Hepatocyte (in vitro differentiated cells): ENCODE measurements at regions not wholly inside any gene's neighbourhood (a gene's known extent, or its start where the extent isn't known, plus 50 kb on each side); places are given as distances from the start of the nearest gene placed in this dataset.

Source experiments
- DNase-seq: peaks from one replicate; pipeline ENCODE4 v3.0.0-alpha.2; 2016; ENCODE audit warnings: low spot score
- H2AFZ ChIP-seq: fragments of 200-600 bp; sonication (generic); 2 replicates; pipeline ENCODE4 v1.6.0; 2016; ENCODE audit warnings: antibody characterized with exemption, mild to moderate bottlenecking
- H3K27ac ChIP-seq: fragments of 200-600 bp; sonication (generic); 2 replicates; pipeline ENCODE4 v1.5.1; 2016; ENCODE audit warnings: mild to moderate bottlenecking
- H3K27me3 ChIP-seq: fragments of 200-600 bp; sonication (generic); 2 replicates; pipeline ENCODE4 v1.6.1; 2016
- H3K36me3 ChIP-seq: fragments of 200-600 bp; sonication (generic); replicated peaks from 2 replicates; pipeline ENCODE4 v1.5.1; 2016; ENCODE audit warnings: low read depth; ENCODE audit not compliant: insufficient read depth
- H3K4me1 ChIP-seq: fragments of 200-600 bp; sonication (generic); 2 replicates; pipeline ENCODE4 v1.5.1; 2016; ENCODE audit warnings: mild to moderate bottlenecking, moderate library complexity; ENCODE audit not compliant: insufficient read depth
- H3K4me2 ChIP-seq: fragments of 200-600 bp; sonication (generic); 2 replicates; pipeline ENCODE4 v1.6.0; 2016
- H3K4me3 ChIP-seq: fragments of 200-600 bp; sonication (generic); 2 replicates; pipeline ENCODE4 v1.5.1; 2016; ENCODE audit warnings: mild to moderate bottlenecking
- H3K79me2 ChIP-seq: fragments of 200-600 bp; sonication (generic); 2 replicates; pipeline ENCODE4 v1.6.0; 2017; ENCODE audit warnings: mild to moderate bottlenecking
- H3K9me2 ChIP-seq: fragments of 200-600 bp; sonication (generic); replicated peaks from 2 replicates; pipeline ENCODE4 v1.6.0; 2017; ENCODE audit warnings: mild to moderate bottlenecking; ENCODE audit not compliant: insufficient read depth
- H3K9me3 ChIP-seq: fragments of 200-600 bp; sonication (generic); 2 replicates; pipeline ENCODE4 v1.5.1; 2016; ENCODE audit warnings: low read depth, mild to moderate bottlenecking
- H4K20me1 ChIP-seq: fragments of 200-600 bp; sonication (generic); 2 replicates; pipeline ENCODE4 v1.6.0; 2016; ENCODE audit warnings: mild to moderate bottlenecking; ENCODE audit not compliant: insufficient read depth, poor library complexity, severe bottlenecking
- CTCF ChIP-seq: fragments of 200-600 bp; sonication (generic); IDR thresholded peaks from 2 replicates; pipeline ENCODE4 v1.5.1; 2016; ENCODE audit warnings: antibody characterized with exemption, mild to moderate bottlenecking; ENCODE audit not compliant: poor library complexity
- EZH2 ChIP-seq: fragments of 200-600 bp; sonication (generic); IDR thresholded peaks from 2 replicates; pipeline ENCODE4 v1.6.1; 2016; ENCODE audit warnings: antibody characterized with exemption, mild to moderate bottlenecking, borderline replicate concordance
- EZH2phosphoT487 ChIP-seq: fragments of 200-600 bp; sonication (generic); IDR thresholded peaks from one replicate; pipeline ENCODE4 v1.6.1; 2018; ENCODE audit warnings: antibody characterized with exemption, mild to moderate bottlenecking, low read depth, moderate library complexity; ENCODE audit not compliant: unreplicated experiment, severe bottlenecking
- WGBS: methylation state at CpG from one replicate; pipeline ENCODE4 v1.1.6; 2016; ENCODE audit warnings: low lambda C conversion rate; ENCODE audit errors: missing lambda C conversion rate; 5-methylcytosine and 5-hydroxymethylcytosine counted together

DNA sequence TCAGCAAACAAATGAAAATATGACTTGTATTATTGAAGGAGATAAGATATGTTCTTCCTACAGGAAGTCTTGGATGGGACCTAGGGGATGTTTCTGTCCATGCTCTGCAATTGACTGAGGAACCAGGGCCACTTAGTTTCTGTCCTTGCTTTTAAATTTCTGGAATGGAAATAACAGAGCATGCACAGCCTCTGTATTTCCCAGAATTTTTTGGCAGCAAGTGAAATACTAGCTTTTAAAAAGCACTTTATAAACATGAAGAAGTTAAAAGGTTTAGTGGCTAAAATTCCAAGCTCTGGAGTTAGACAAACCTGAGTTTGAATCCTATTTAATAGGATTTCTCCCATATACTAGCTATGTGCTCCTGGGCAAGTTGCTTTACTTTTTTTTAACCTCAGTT lies 127.7 kb upstream of the FZD8 start:
- H3K9me2 ChIP-seq: no peaks in the 10 kb centered on the region
- TF ChIP-seq EZH2phosphoT487 (no peak), CTCF (no peak), EZH2 (no peak)
- H3K9me3 ChIP-seq: no peaks in the 10 kb centered on the region
- DNase-seq: no peak
- no peak overlapping the region for H3K4me2 ChIP-seq
- no peaks in the 10 kb centered on the region for H3K27me3 ChIP-seq
- H4K20me1 ChIP-seq: no peaks in the 10 kb centered on the region
- no peaks in the 10 kb centered on the region for H3K79me2 ChIP-seq
- no peak overlapping the region for H3K27ac ChIP-seq
- no peak overlapping the region for H2AFZ ChIP-seq
- H3K4me1 ChIP-seq: peaks cover 12% of the 10 kb centered on the region
- no peak overlapping the region for H3K4me3 ChIP-seq
- no peaks in the 10 kb centered on the region for H3K36me3 ChIP-seq

- no peaks in the 10 kb centered on the region for H4K20me1 ChIP-seq
- H3K79me2 ChIP-seq: no peaks in the 10 kb centered on the region
- H3K9me2 ChIP-seq: no peaks in the 10 kb centered on the region
- H3K4me2 ChIP-seq: no peak overlapping the region
- no peaks in the 10 kb centered on the region for H3K9me3 ChIP-seq
- H3K36me3 ChIP-seq: no peaks in the 10 kb centered on the region
- TF ChIP-seq EZH2phosphoT487 (no peak), CTCF (no peak), EZH2 (no peak)
- no peak overlapping the region for H3K4me3 ChIP-seq
- H3K4me1 ChIP-seq: peaks cover 12% of the 10 kb centered on the region
- H3K27me3 ChIP-seq: no peaks in the 10 kb centered on the region
- H3K27ac ChIP-seq: no peak overlapping the region
- whole genome bisulfite sequencing: 67% methylated on average over 6 of the region's 6 CpGs
- no peak for DNase-seq
- no peak overlapping the region for H2AFZ ChIP-seq
Measured at GRCh38 chr10:35768731-35769130, 126.6 kb upstream of the FZD8 start.

DNA sequence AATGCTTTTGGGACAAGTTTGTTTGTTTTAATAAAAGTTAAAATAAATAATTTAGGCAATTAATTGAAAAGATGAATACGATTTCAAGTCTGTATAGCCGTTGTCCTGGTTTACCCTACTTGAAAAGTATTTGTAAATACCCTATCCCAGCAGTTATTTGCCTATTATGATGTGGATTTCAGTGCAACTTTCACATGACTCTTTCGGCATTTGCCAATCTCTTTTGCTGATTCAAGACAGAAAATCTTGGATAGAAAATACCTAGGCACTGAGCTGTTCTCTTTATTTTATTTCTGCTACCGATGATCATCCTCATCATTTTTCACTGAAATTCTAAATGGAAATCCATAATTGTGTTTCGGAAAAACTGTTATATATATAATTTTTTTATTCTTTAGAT lies 125.9 kb upstream of the FZD8 start:
- no peak overlapping the region for H3K27ac ChIP-seq
- no peaks in the 10 kb centered on the region for H3K9me2 ChIP-seq
- TF ChIP-seq CTCF (no peak), EZH2 (no peak), EZH2phosphoT487 (no peak)
- no peaks in the 10 kb centered on the region for H3K36me3 ChIP-seq
- DNase-seq: no peak
- peaks cover 12% of the 10 kb centered on the region for H3K4me1 ChIP-seq
- no peaks in the 10 kb centered on the region for H3K79me2 ChIP-seq
- H3K27me3 ChIP-seq: no peaks in the 10 kb centered on the region
- H2AFZ ChIP-seq: no peak overlapping the region
- no peaks in the 10 kb centered on the region for H4K20me1 ChIP-seq
- no peak overlapping the region for H3K4me3 ChIP-seq
- H3K4me2 ChIP-seq: no peak overlapping the region
- WGBS: 82% methylated on average over 5 of the region's 5 CpGs
- no peaks in the 10 kb centered on the region for H3K9me3 ChIP-seq

DNA sequence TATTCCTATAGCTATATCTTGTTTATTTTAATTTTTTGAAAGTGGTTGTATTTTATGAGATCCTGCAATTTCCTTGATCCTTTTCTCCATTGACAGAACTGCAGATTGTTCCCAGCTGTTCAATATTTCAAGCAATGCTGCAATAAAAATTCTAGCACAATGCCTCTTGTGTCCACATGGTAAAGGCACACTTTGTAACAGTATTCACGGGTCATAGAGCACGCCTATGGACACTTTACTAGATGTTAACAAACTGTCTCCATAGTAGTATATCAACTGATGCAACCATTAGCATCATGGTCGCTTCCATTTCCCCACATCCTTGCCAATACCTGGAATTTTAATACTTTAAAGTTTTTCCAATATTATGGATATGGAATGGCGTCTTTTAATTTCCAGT lies 123.9 kb upstream of the FZD8 start:
- H3K9me3 ChIP-seq: no peaks in the 10 kb centered on the region
- no peaks in the 10 kb centered on the region for H3K27me3 ChIP-seq
- DNase-seq: no peak
- peaks cover 4% of the 10 kb centered on the region for H3K4me1 ChIP-seq
- no peak for TF ChIP-seq CTCF
- no peak for TF ChIP-seq EZH2
- no peak for TF ChIP-seq EZH2phosphoT487
- H3K79me2 ChIP-seq: no peaks in the 10 kb centered on the region
- no peaks in the 10 kb centered on the region for H4K20me1 ChIP-seq
- no peak overlapping the region for H3K4me2 ChIP-seq
- H2AFZ ChIP-seq: no peak overlapping the region
- WGBS: 88% methylated on average over 4 of the region's 4 CpGs
- H3K36me3 ChIP-seq: no peaks in the 10 kb centered on the region
- H3K27ac ChIP-seq: no peak overlapping the region
- no peak overlapping the region for H3K4me3 ChIP-seq
- H3K9me2 ChIP-seq: no peaks in the 10 kb centered on the region
